CD4-positive, alpha-beta T cell (primary cell): ENCODE measurements at regions not wholly inside any gene's neighbourhood (a gene's known extent, or its start where the extent isn't known, plus 50 kb on each side); places are given as distances from the start of the nearest gene placed in this dataset.

ENCODE experiments used
- ATAC-seq: fragments of 200-7000 bp; cut with Tn5 transposase; one replicate; pipeline ENCODE4 v1.10.0; 2022; ENCODE audit warnings: mild to moderate bottlenecking; ENCODE audit not compliant: poor library complexity
- CTCF ChIA-PET: fragments of 350-600 bp; sonication (Branson Sonifier 250); formaldehyde crosslinking; loops from one replicate; lab custom pipeline; 2021; ENCODE audit warnings: antibody characterized with exemption, inconsistent platforms; lab: Charles Lee
- POLR2A ChIA-PET: fragments of 350-600 bp; sonication (Branson Sonifier 250); formaldehyde crosslinking; loops from one replicate; lab custom pipeline; 2021; ENCODE audit warnings: antibody characterized with exemption, inconsistent platforms; lab: Charles Lee
- DNase-seq, 14 experiments: peaks; one replicate each; pipeline ENCODE4 v3.0.0-alpha.2; 2013 to 2020; ENCODE audit warnings: mixed read lengths in 2 of 14
- H3K27ac ChIP-seq, 2 donors: one replicate each; pipeline versions ENCODE4 v1.5.1 to v1.7.0; 2013; ENCODE audit warnings: low read length in 2 of 2, low read depth in 1 of 2, mild to moderate bottlenecking in 1 of 2
- H3K27me3 ChIP-seq, 2 experiments: 1 replicate in 1 of 2; 2 replicates in 1 of 2; pipeline versions ENCODE4 v1.6.1 to v1.7.0; 2013; ENCODE audit warnings: low read length in 2 of 2, control low read depth in 1 of 2, mild to moderate bottlenecking in 1 of 2, moderate library complexity in 1 of 2; ENCODE audit not compliant: insufficient read depth in 2 of 2, control insufficient read depth in 1 of 2
- H3K36me3 ChIP-seq: one replicate; pipeline ENCODE4 v1.6.1; 2013; ENCODE audit warnings: low read length, control low read depth; ENCODE audit not compliant: insufficient read depth
- H3K4me1 ChIP-seq: one replicate; pipeline ENCODE4 v1.6.1; 2013; ENCODE audit warnings: low read length, control low read depth; ENCODE audit not compliant: insufficient read depth
- H3K4me3 ChIP-seq: one replicate; pipeline ENCODE4 v1.5.1; 2013; ENCODE audit warnings: mild to moderate bottlenecking, low read length, moderate library complexity
- H3K9me3 ChIP-seq, 2 experiments: 1 replicate in 1 of 2; 2 replicates in 1 of 2; pipeline versions ENCODE4 v1.6.1 to v1.7.0; 2013; ENCODE audit warnings: low read length in 2 of 2, mild to moderate bottlenecking in 2 of 2, control low read depth in 1 of 2, moderate library complexity in 1 of 2; ENCODE audit not compliant: control insufficient read depth in 1 of 2, insufficient read depth in 1 of 2
- H3K27ac Mint-ChIP-seq: one replicate; pipeline ENCODE4 v1.8.0; 2020; ENCODE audit warnings: mixed read lengths
- H3K27me3 Mint-ChIP-seq: one replicate; pipeline ENCODE4 v1.8.0; 2021; ENCODE audit warnings: mixed read lengths
- H3K36me3 Mint-ChIP-seq: one replicate; pipeline ENCODE4 v1.8.0; 2021; ENCODE audit warnings: low read depth, mixed read lengths
- H3K4me1 Mint-ChIP-seq: one replicate; pipeline ENCODE4 v1.8.0; 2021; ENCODE audit warnings: low read depth, mixed read lengths
- H3K4me3 Mint-ChIP-seq: one replicate; pipeline ENCODE4 v1.8.0; 2020; ENCODE audit warnings: mild to moderate bottlenecking, mixed read lengths
- H3K9me3 Mint-ChIP-seq: one replicate; pipeline ENCODE4 v1.8.0; 2020; ENCODE audit warnings: mixed read lengths
- intact Hi-C, 2 experiments: fragments of 100-400 bp; cut with DNase I in 1 of 2; cut with micrococcal nuclease in 1 of 2; formaldehyde crosslinking; loops; one replicate each; pipeline versions ENCODE4 v1.15.1 to v1.9.0; 2023 to 2025; cut with DNase I, micrococcal nuclease
- TF ChIP-seq, protein P1 (sequence below): fragments of 200-600 bp; IDR thresholded peaks from one replicate; pipeline ENCODE4 v1.8.0; 2022; ENCODE audit warnings: antibody characterized with exemption, mild to moderate bottlenecking

DNA sequence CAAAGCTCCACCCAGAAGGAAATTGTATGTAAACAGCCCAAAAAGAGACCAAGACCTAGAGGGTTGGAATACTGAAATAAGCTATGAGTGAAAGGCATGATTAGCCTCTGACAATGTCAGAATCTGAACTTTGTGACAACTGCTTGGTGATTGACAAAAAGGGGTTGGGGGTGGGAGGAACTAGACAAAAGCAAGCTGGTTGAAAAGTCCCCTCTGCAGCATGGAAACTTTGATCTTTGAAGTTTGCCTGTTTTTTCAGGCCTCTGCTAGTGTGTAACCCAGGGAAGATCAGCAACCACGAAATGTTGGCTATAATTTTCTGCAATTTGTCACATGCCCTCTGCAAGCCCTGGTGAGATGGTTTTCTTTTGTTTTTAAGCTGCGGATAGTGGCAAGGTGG is 104.8 kb upstream of the SLC25A13 start:
- ChIA-PET CTCF (no interaction called here), POLR2A (no interaction called here)
- H3K4me3 Mint-ChIP-seq, result no peak overlapping the region
- intact Hi-C loops, result no loop called here
- no peaks in the 10 kb centered on the region for H3K36me3 Mint-ChIP-seq
- no peak overlapping the region for H3K4me3 ChIP-seq
- no peaks in the 10 kb centered on the region for H3K36me3 ChIP-seq
- H3K9me3 Mint-ChIP-seq, result no peaks in the 10 kb centered on the region
- H3K9me3 ChIP-seq, result no peaks in the 10 kb centered on the region
- ATAC-seq (no peak), DNase-seq (no peak)
- H3K27me3 ChIP-seq, result peaks cover 0 to 3% of the 10 kb centered on the region in 2 experiments
- TF ChIP-seq, protein P1, sequence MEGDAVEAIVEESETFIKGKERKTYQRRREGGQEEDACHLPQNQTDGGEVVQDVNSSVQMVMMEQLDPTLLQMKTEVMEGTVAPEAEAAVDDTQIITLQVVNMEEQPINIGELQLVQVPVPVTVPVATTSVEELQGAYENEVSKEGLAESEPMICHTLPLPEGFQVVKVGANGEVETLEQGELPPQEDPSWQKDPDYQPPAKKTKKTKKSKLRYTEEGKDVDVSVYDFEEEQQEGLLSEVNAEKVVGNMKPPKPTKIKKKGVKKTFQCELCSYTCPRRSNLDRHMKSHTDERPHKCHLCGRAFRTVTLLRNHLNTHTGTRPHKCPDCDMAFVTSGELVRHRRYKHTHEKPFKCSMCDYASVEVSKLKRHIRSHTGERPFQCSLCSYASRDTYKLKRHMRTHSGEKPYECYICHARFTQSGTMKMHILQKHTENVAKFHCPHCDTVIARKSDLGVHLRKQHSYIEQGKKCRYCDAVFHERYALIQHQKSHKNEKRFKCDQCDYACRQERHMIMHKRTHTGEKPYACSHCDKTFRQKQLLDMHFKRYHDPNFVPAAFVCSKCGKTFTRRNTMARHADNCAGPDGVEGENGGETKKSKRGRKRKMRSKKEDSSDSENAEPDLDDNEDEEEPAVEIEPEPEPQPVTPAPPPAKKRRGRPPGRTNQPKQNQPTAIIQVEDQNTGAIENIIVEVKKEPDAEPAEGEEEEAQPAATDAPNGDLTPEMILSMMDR, result no peak
- H3K27ac Mint-ChIP-seq, result no peak overlapping the region
- peaks cover 4% of the 10 kb centered on the region for H3K4me1 ChIP-seq
- peaks cover 19% of the 10 kb centered on the region for H3K27me3 Mint-ChIP-seq
- no peak overlapping the region for H3K27ac ChIP-seq
- H3K4me1 Mint-ChIP-seq, result peaks cover 15% of the 10 kb centered on the region

DNA sequence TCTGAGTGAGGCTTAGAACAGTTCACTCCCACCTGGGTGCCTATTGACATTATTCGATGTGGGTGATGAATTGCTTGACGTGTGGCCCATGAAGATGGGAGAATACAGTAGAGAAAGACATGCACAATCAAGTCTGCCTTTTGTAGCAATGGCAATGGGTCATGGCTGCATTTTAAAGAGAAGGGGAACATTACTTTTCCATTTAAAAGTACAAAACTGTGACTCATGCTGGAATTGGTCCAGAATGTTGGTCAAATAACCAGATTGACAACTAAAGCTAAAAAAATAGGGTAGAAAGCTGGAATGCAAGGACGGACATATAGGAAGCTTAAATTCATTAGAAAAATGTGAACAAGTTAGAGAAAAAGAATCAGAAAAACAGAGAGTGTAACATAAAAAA is 104.1 kb upstream of the SLC25A13 start:
- DNase-seq (no peak), ATAC-seq (no peak)
- no peak overlapping the region for H3K27ac Mint-ChIP-seq
- H3K4me3 ChIP-seq, result no peak overlapping the region
- no peak overlapping the region for H3K27ac ChIP-seq
- ChIA-PET CTCF (no interaction called here), POLR2A (no interaction called here)
- peaks cover 15% of the 10 kb centered on the region for H3K4me1 Mint-ChIP-seq
- H3K36me3 Mint-ChIP-seq, result no peaks in the 10 kb centered on the region
- peaks cover 4% of the 10 kb centered on the region for H3K4me1 ChIP-seq
- no peaks in the 10 kb centered on the region for H3K9me3 Mint-ChIP-seq
- TF ChIP-seq, protein P1, result no peak
- no peak overlapping the region for H3K4me3 Mint-ChIP-seq
- H3K36me3 ChIP-seq, result no peaks in the 10 kb centered on the region
- peaks cover 19% of the 10 kb centered on the region for H3K27me3 Mint-ChIP-seq
- intact Hi-C loops, result no loop called here
- H3K27me3 ChIP-seq, result peaks cover 0 to 3% of the 10 kb centered on the region in 2 experiments
- no peaks in the 10 kb centered on the region for H3K9me3 ChIP-seq

DNA sequence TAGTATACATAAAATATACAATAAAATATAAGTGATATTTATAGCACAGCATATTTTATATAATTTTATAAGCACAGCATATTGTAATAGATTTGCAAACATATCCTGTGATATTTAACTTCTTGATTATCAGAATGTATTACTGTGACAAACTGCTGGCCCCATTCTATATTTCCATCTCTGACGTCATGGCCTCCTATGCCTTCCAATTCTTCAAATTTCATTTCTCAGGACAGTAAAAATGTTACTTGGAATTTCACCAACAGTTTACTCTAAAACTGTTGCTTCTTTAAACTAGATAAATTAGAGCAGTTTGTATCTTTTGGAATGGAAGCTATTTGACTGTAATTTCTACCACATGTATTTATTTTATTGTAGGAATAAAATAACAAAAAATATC is 102.5 kb upstream of the SLC25A13 start:
- H3K4me3 ChIP-seq, result no peak overlapping the region
- Mint-ChIP-seq H3K36me3 (no peaks in the 10 kb centered on the region), H3K9me3 (no peaks in the 10 kb centered on the region), H3K4me1 (peaks cover 1% of the 10 kb centered on the region), H3K27me3 (peaks cover 24% of the 10 kb centered on the region), H3K27ac (no peak overlapping the region), H3K4me3 (no peak overlapping the region)
- H3K4me1 ChIP-seq, result no peaks in the 10 kb centered on the region
- ChIA-PET CTCF (no interaction called here), POLR2A (no interaction called here)
- intact Hi-C loops, result no loop called here
- ATAC-seq (no peak), DNase-seq (no peak)
- H3K27me3 ChIP-seq, result peaks cover 0 to 3% of the 10 kb centered on the region in 2 experiments
- H3K9me3 ChIP-seq, result no peaks in the 10 kb centered on the region
- H3K27ac ChIP-seq, result no peak overlapping the region
- TF ChIP-seq, protein P1, result no peak
- no peaks in the 10 kb centered on the region for H3K36me3 ChIP-seq
